ENCODE measurements at regions not wholly inside any gene's neighbourhood (a gene's known extent, or its start where the extent isn't known, plus 50 kb on each side); places are given as distances from the start of the nearest gene placed in this dataset.
A peak's percentile ranks its signal among the peaks of the same experiment; 100 is the strongest.
"Not testable (repeated sequence)": the region's sequence is repeated elsewhere in the genome, so short reads cannot be mapped to it uniquely, and the experiment has no call there.

DNA sequence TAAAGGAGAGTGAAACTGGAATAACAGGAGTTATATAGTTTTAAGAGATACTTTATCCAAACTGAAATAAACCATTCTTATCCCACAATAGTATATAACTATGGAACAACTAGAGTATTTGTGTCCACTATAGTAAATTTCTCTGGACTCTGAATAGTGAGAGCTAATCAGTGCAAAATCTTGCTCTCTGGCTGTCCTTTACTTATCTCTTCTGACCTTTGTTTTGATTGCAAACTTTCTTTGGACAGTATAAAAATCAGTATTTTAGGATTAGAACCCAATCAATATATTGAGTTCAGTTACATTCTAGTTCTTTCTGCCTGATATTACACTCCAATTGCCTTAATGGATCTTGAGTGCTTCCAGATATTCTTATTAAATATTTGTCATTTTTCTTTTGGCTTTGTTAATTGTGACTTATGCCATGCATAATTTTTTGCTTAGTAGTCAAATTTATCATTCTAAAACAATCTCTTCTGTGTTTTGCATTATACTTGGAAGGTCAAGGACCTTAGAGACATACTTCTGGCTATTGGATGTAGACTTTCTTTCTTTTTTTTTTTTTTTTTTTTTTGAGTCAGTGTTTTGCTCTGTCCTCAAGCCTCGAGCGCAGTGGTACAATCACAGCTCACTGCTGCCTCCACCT, 89.9 kb upstream of the AMN1 start:
- DNase-seq = no peak

DNA sequence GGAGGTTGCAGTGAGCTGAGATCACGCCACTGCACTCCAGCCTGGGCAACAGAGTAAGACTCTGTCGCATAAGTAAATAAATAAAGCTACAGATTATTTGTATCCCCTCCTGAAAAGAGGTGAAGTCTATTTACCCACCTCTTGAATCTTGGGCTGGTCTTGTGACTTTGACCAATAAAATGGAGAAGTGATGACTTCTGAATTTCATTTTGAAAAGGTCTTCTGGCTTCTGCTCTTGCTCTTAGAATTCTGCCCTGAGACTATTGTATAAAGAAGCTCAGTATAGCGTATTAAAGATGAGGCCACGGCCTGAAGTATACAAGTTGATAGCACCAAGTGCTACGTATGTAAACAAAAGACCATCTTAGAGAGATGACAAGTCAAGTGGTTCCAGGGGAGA, 88.3 kb upstream of the AMN1 start:
- DNase-seq = peak; percentile 28

DNA sequence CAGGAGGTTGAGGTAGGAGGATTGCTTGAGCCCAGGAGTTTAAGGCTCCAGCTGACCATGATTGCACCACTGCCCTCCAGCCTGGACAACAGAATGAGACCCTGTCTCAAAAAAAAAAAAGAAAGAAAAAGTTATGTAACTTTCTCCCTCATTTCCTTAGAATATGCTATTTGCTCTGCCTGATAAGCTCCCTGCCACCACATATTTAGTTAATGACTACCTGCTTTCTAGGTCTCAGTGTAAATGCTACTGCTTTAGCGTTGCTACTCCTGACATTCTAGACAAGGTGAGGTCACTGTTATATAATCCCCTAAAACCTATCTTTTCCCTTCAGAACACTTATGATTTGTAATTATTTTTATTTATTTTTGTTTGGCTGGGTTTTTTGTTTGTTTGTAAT, 86.3 kb upstream of the AMN1 start:
- DNase-seq = no peak

DNA sequence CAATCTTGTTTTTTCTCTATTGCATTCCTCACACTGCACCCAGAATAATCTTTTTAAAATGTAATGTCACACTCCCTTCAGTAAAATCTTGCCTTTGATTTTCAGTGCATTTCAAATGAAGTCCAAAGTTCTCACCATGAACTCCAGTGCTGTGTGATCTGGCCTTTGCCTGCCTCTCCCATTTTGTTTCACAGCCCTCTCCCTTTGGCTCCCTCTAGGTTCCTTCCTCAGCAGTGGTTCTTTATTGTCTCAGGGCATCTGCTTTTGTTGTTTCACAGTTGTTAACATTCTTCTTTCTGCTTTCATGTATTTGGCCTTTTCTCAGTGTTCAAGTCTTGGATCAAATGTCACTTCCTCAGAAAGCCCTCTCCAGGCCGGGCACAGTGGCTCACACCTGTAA, 84.5 kb upstream of the AMN1 start:
- no peak for DNase-seq

DNA sequence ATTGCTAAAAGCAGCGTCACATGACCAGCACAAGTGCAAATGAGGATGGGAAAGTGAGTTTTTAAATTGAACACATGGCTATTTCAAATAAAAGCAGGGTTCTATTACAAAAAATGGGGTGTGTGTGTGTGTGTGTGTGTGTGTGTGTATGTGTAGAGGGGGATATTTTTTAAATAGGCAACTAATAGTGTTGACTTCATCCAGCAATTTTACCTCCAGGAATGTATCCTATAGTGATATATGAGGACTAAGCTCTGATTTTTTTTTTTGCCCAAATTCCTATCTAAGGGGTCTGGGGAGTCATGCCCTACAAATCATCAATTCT, 78.9 kb upstream of the AMN1 start:
- DNase-seq = no peak

DNA sequence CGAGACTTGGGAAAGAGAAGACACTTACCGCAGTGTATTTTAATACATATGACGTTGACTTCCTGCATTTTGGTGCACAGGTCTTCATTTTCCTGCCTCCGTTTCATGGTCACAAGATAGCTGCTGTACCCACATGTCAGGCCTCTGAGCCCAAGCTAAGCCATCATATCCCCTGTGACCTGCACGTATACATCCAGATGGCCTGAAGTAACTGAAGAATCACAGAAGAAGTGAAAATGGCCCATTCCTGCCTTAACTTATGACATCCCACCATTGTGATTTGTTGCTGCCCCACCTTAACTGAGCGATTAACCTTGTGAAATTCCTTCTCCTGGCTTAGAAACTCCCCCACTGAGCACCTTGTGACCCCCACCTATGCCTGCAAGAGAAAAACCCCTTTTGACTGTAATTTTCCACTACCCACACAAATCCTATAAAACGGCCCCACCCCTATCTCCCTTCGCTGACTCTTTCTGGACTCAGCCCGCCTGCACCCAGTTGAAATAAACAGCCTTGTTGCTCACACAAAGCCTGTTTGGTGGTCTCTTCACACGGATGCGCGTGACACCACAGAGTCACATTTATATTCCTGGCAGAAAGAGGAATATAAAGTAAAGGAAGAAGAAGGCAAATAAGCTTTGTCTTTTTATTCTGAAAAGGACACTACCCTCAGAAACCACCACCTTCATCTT, 78.4 kb upstream of the AMN1 start:
- not testable (repeated sequence) for DNase-seq

DNA sequence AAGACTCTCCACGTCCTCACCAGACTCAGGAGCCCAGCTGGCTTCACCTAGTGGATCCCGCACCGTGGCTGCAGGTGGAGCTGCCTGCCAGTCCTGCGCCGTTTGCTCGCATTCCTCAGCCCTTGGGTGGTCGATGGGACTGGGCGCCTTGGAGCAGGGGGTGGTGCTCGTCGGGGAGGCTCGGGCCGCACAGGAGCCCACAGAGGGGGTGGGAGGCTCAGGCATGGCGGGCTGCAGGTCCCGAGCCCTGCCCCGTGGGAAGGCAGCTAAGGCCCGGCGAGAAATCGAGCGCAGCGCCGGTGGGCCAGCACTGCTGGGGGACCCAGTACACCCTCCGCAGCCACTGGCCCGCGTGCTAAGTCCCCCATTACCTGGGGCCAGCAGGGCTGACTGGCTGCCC, 76.9 kb upstream of the AMN1 start:
- DNase-seq = not testable (repeated sequence)

DNA sequence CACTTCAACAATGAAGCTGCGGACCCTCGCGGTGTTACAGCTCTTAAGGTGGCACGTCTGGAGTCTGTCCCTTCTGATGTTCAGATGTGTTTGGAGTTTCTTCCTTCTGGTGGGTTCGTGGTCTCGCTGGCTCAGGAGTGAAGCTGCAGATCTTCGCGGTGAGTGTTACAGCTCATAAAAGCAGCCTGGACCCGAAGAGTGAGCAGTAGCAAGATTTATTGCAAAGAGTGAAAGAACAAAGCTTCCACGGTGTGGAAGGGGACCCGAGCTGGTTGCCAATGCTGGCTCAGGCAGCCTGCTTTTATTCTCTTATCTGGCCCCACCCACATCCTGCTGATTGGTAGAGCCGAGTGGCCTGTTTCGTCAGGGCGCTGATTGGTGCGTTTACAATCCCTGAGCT, 75.9 kb upstream of the AMN1 start:
- DNase-seq = not testable (repeated sequence)

DNA sequence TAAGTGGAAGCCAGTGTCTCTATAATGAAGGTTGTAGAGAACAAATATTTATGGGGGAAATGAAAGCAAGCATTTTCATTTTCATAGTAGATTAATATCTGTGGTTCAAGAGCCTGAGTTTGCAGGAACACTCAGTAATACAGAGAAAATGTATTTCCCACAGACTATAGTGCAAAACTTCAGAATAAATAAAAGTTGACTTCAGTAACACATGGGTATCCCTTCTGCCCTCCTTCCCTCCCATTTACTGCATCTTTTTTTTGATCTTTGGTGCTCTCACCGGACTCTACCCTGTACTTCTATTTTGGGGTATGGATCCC, 75.3 kb upstream of the AMN1 start:
- no peak for DNase-seq

DNA sequence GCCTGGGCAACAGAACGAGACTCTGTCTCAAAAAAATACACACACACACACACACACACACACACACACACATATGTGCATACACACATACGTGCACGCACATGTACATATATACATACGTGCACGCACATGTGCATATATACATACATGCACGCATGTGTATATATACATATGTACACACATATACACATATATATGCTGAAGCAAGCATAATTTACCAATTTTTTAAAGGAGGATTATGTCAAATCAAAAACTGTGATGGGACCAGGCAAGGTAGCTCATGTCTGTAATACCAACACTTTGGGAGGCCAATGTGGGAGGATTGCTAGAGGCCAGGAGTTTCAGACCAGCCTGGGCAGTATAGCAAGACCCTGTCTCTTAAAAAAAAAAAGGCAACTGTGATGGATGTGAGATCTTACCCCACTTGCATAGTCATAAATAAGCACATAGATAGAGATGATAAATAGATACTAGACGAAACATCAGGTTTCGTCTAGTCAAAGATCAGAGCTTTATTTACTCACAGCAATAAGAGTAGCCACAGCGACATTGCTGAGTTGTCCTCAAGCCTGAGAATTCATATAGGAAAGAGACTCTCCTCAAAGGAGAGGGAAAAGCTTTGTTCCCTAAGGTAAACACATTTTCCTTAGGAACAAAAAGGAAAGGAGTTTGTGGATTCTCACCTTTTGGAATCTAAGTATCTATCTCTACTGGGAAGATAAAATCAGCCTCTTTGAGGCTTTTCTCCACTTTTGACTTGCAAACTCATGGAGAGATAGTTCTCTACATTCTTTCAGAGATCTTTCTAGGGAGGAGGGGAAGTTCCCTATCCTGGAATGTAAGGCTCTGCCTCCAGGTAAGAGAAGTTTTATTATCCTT, 74.7 kb upstream of the AMN1 start:
- DNase-seq = no peak

DNA sequence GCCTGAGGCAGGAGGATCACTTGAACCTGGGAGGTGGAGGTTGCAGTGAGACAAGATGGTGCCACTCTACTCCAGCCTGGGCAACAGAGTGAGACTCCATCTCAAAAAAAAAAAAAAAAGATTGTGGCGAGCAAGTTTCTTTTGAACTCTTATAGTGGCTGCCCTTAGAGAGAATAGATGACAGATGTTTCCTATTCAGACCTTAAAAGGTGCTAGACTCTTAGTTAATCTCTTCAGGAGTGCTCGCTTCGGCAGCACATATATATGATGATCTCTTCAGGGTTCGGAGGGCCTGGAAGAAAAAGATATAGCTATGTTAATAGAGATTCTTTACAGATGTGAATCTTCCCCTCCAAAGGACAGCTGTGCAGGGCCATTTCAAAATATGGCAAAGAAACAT, 73.1 kb upstream of the AMN1 start:
- no peak for DNase-seq

DNA sequence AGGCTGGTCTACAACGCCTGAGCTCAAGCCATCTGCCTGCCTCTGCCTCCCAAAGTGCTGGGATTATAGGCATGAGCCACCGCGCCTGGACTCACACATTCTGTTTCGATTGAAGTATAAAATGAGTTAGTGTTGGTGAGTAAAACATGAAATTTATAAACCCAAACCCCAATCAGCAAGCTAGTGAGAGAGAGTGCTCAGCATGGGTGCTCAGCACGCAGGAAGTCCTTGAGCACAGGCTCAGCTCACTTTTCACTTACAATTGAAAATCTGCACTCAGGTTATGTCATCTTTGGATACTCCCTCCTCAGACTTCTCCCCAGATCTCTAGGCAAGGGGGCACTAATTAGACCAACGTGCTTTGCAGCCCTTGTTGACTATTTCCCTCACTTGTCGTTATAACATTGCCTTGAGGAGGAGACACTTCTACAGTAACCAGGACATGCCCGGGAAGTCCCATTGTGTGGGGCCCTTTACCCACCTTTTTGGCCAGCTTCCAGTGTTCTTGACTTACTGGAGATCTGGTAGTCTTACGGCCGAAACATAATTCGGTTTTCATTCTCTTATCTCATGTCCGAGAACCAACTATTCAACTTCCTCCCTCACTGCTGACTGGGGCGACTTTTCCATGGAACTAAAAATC, 68.5 kb upstream of the AMN1 start:
- peak; percentile 69 for DNase-seq

DNA sequence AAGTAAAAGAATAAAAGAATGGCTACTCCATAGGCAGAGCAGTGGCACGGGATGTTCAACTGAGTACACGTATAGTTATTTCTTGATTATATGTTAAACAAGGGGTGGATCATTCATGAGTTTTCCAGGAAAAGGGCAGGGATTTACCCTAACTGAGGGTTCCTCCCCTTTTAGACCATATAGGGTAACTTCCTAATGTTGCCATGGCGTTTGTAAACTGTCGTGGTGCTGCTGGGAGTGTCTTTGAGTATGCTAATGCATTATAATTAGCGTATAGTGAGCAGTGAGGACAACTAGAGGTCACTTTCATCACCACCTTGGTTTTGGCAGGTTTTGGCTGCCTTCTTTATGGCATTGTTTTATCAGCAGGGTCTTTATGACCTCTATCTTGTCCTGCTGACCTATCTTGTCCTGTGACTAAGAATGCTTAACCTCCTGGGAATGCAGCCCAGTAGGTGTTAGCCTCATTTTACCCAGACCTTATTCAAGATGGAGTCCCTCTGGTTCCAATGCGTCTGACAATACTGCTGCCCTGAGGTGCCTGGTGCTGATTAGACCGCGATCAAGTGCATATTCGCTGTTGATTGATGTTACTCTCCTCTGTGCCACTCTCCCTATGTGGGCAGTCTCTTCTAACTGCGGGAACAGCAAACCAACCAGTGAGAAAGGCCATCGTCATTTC, 67.6 kb upstream of the AMN1 start:
- peak; percentile 47 for DNase-seq

DNA sequence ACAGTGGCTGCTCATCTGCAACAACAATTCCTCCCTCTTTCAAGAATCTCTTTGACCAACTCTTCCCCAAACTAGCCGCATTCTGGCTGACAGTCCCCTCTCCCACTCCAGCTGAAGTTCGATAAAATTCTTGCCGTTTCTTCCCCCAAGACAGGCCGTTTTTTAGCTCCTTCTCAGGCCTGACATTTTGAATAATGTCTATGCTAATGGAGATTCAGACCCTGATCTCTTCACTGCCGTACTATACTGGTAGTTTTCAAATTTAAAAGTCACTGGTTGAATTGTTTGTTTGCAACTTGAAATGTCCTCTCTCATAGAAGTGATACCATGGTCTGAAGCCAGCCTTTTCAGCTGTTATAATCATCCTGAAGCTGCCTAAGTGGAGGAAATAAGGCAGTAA, 65.9 kb upstream of the AMN1 start:
- DNase-seq = no peak

DNA sequence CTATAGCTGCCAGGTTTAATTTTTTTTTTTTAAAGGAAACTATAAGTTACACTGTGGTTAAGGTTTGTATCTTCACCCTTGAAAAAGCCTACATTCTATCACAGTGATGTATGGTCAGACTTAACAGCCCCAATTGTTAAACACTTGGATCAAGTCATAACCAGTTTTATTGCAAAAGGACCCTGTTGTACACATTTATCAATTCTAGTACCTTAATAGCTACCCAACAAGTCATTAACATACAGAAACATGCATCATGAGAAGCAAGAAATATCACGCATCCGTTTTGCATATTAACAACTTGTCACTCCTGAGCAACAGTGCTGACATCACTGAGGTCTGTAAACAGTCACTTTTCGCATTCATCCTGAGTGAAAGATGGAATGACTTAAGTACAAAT, 62.4 kb upstream of the AMN1 start:
- DNase-seq = not testable (repeated sequence)

DNA sequence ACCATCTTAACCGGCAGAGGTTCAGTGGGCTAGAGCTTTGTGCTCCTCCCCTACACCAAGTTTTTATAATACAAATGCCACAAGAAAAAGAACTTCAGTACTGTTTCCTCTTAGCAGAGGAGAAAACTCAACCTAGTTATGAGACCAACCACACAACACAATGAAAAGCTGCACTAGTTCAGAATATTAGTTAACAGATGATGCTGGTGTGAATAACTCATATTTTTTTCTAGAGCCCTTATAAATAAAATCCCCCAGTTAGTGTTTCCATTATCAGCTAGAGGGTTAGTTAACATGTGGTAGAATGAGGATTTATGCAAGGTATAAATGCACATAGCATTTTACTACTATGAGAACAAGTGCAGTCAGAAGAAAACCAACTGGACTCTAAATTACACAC, 61.9 kb upstream of the AMN1 start:
- no peak for DNase-seq

DNA sequence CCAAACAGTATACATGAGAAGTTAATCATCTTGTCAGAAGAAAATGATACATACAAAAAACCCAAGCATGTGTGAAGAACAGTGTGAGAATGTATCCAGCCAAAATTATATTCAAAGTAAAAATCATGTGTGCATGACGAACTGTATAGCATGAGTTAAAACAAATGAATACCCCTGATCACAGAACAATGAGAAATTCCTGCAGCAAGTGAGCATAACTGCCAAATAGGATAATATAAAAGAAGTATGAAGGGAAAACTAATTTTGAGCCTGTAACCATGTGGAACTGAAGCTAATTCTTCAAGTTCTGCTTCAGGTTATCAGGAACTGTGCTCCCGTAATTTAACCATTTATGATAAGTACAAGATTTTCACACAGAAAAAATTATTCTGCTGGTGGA, 56.5 kb upstream of the AMN1 start:
- no peak for DNase-seq

DNA sequence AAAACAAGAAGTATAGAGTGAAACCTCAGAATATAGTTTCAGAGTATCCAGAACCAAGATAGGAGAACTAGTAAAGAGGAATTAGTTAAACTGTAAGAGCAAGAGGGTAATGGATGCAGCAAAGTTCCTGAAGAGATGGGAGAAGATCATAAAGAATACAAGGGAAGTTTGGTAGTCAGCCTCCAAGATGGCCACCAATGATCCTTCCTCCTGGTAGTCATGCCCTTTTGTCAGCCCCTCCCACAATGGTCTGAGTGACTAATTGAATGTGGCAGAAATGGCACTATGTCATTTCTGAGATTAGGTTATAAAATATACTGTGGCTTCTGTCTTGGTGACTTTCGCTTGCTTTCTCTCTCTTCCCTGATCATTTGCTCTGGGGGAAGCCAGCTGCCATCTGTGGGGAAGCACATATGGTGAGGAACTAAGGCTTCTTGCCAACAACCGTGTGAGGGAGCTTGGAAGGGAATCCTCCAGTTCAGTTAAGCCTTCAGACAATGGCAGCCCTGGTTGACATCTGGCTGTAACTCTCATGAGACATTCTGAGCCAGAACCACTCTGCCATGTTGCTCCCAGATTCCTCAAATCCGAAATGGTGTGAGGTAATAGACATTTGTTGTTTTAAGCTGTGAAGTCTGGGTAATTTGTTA, 55.3 kb upstream of the AMN1 start:
- no peak for DNase-seq

DNA sequence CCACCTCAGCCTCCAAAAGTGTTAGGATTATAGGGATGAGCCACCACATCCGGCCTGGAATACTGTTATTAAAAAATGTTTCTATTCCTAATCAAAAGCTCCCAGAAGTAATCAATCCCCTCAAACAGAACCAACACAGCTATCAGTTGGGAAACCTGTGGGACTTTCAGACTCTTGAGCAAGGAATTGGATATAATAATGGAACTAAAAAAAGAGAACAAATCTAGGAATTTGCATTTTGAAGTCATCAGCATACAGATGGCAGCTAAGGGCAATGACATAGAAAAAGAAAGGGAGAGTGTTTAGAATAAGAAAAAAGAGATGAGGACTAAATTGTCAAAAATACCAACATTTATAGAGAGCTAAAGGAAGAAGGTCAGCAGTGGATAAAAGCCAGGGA, 54.7 kb upstream of the AMN1 start:
- no peak for DNase-seq

DNA sequence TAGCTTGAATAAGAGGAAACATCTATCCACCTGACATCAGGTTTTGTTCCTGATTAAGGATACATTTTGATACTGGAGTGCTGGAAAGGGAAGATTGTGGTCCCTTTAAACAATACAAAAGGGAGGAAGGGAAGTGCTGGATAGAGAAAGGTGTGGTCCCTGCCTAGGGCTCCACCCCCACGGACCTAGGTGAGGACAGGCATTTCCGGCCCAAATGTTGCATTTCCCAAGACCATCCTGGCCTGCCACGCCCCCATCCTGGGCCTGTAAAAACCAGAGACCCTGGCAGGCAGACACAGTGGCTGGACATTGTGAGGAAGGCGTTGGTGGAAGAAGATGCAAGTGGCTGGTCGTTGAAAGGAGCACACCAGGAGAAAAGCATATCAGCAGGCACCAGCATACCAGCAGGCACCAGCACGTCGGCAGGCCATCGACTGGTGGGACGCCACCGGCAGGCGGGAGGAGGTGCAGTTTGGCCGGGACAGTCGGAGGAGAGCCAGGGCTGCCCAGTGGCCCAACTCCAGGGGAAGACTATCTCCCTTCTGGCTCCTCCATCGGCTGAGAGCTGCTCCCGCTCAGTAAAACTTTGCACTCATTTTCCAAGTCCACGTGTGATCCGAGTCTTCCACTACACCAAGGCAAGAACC, 53.2 kb upstream of the AMN1 start:
- no peak for DNase-seq

DNA sequence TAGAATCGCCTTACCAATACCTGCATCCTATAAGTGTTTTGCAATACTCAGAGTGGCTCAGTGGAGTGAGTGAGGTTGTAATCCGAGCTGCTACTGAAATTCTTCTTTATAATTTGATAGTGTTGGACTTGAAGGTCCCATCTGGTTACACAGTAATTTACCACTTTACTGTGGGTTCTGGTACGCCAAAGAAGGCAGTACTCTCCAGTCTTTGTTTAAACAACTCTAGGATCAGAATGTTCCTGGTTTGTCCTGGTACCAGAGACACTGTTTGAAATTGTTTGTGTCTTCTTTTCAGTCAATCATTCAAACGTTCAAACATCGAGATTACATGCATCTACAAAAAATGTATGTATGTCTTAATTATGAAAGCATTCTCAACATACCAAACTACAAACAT, 51.3 kb upstream of the AMN1 start:
- DNase-seq = no peak

DNA sequence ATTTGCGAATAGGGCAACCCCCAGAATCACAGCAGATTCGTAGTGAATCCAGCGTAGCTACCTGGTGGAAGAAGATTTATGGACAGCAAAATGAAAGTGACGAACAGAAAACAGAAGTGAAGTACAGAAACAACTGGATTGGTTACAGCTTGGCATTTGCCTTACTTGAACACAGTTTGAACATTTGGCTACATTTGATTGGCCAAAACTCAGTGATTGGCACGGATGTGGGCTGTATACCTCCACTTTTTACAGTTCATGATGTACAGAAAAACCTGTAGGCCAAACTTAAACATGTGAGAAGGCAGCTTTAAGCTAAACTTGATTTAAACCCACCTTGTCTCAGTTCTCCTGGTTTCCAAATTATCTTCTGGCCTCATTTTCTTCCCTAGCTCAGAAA, 49.9 kb upstream of the AMN1 start:
- DNase-seq = no peak

Data from DMS79 treated with DMSO at 0.1 percent for 48 hours (cell line).